NCI-H2029 treated with DMSO at 0.1 percent for 48 hours (cell line): ENCODE measurements at regions not wholly inside any gene's neighbourhood (a gene's known extent, or its start where the extent isn't known, plus 50 kb on each side); places are given as distances from the start of the nearest gene placed in this dataset.

Experiments
- DNase-seq: peaks from one replicate; lab custom pipeline; 2025; lab: John Stamatoyannopoulos, UW

DNA sequence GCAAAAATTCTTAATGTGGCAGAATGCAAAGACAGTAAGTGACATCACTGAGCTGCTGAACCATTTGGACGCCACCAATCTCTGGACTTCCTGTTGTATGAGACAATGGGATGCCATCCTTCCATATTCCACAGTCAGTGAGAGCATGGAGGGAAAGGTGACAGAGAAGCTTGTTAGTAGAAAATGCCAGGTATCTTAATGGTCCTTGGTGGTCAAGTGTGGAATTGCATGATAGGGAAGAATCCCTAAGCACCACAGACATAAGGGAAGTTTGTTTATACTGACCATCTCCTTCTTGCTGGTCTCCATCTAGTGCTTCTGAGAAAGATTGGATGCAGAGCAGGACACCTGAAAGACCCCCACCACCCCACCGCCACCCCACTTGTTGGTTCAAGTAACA, 1410.0 kb upstream of the TMEM132C start:
- no peak for DNase-seq

DNA sequence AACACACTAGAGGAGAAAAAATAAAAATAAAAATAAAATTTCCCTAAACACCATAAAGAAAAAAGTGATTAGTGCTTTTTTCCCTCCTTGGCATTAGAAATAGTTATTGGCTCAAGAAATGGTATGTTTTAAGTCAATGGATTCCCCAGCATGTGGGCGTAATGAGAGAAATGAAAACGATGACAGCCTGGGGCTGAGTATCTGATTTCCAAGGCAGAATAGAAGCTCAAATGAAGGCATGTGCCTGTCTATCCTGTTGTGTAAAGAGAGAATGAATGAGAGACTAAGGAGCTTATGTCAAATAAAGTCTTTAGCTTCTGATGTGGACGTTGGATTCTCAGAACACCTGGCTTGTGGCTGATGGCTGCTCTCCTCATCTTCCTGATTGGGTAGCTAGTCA, 1408.4 kb upstream of the TMEM132C start:
- no peak for DNase-seq

DNA sequence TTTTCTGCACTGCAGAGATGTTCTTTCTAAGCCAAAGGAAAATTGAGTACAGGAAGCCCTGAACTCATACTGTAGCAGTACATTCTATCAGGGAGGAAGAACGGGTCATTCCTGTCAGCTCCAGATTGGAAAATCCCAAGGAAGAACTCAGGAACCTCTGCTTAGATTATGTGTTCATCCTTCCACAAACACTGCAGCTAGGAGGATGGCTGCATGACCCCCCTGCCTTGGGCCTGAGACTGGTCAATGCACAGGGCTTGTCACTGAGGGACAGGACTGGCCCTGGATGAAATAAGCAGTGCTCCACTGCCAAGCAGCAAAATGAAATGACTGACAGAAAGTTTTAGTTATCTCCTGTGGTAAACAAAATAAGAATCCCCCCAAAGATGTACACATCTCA, 1406.8 kb upstream of the TMEM132C start:
- DNase-seq = no peak

DNA sequence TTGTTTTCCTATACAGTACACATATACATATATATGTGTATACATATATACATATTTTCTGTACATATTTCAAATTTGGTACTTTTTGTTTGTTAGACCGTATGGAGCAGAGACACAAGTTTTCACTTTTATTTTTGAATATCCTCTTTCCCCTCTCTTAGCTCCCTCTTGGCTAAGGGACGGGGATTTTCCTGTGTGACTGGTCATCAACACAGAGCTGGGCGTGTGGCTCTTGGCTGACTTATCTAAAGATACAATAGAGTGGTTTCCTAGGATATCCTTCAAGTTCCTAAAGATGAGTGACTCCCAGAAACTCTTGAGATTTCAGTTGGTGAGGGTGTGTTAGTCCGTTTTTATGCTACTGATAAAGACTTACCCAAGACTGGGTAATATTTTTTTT, 1404.5 kb upstream of the TMEM132C start:
- DNase-seq = no peak

DNA sequence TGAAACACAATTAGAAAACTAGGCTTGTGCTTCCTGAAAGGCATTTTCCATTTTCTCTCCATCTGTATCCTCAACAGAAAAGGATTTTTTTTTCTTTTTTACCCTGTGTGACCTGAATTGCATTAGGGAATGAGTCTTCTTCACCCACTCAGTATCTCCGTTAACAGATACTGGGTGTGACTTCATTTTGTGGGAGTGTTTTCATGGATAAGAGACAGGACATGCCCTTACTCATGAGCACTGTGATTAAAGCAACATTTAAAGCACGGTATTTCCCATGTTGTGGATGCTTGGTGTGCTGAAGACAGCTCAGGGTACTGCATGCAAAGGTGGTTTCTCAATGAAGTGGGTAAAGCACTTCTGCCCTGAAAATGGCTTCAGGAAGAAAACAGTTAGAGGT, 1397.3 kb upstream of the TMEM132C start:
- DNase-seq = no peak

DNA sequence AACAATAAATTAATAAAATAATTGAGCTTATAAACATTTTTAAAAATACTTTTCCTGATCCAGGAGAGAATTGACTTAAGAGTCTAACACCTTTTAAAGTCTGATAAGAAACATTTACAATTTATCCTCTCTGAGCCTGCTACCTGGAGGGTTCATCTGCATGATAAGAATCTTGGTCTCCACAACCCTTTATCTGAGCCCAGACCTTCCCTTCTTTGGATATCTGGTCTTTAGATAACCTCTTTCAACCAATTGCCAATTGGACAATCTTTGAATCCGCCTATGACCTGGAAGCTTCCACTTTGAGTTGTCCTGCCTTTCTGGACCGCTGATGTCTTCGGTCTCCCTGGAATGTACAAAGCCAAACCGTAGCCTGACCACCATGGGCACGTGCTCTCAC, 1393.3 kb upstream of the TMEM132C start:
- no peak for DNase-seq

DNA sequence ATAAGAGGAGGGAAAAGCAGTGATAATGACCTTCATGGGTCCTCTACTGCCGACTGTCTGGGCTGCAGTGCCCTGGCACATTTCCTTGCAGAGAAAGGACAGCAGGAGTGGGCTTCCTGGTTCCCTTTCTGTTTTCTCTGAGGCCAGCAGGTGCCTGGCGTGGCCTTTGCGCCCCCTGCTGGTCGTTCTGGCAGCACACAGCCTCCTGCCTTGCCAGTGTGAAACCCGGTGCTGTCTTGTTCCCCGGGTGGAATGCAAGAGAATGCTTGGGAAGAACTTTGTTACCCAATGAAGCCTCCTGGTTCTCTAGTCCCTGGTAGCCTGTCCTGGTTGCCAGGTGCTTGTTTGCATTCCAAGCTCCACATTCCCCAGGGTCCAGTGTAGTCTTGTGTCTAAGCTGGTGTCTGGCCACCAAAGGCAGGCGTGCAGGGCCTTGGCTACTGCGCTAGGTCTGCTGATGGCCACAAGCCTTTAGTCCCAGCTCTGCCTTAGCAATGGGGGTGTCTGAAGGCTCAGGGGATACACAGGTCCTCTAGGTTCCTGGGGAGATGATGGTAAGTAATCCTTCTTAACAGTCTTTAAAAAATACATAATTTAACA, 1392.4 kb upstream of the TMEM132C start:
- DNase-seq = peak; percentile 61

DNA sequence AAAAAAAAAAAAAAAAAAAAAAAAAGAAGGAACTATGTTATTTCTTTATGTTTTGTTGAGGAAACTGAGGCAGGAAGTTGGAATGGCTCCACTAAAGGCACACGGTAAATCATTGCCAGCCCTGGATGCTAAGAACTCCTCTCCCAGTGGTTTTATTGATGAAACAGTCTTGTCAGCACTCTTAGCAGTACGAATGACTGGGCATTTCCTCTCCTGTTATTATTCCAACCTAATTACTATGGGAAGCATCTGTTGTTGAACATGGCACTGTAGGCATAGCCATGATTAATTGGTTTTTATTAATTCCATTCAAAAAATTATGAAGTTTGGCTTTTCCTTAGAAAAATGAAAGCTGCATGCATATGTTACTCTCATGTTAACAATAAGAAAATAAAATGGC, 1387.1 kb upstream of the TMEM132C start:
- DNase-seq = no peak

DNA sequence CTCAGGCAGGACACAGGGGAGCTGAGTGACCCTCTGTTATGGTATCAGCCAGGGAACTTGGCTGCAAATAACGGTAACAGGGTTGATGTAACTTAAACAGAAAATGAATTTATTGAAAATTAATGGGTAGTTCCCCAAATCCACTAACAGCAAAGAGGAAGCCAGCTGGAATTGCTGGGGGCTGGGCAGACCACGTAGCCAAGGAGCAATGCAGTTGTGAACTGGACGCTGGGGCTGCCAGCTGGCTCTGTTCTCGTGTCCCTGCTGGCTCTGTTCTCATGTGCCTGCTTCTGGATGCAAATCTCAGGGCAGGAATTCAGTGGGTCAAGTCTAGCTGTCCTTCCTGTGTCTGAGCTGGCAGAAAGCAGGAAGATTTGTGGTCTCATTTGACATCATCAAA, 1383.3 kb upstream of the TMEM132C start:
- no peak for DNase-seq

DNA sequence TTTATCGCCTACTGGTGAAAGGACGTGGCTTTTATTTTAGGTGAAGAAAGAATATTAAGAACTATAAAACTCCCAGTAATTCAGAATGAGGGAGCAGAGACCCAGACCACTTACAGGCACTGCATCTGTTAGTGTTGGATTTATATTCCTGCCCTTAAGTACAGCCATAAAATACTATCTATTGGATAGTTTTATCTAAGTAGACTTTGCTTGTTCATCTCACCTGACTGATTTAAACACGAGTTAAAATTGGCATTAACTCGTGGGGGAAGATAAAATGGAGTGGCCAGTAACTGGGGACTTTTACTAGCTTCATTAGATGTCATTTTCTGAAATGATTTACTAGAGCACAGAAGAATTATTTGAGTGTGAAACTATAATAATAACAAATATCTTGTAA, 1377.5 kb upstream of the TMEM132C start:
- DNase-seq = no peak

DNA sequence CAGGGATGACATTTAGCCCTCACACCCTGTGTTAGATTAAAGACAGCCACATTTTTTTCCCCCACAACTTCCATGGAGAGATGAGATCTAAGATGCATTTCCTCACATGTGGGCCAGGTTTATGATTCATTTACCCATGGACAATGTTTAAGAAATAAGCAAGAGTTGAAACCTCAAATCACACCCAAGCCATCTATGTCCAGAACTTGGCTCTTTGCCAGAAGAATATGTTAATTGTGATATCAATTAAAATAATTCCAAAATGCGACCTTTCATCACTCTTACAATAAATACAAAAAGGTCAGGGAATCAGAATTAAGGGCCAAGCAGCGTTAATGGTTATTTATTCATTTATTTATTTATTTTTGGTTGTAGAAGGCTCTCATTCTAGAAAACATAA, 1376.9 kb upstream of the TMEM132C start:
- DNase-seq = no peak

DNA sequence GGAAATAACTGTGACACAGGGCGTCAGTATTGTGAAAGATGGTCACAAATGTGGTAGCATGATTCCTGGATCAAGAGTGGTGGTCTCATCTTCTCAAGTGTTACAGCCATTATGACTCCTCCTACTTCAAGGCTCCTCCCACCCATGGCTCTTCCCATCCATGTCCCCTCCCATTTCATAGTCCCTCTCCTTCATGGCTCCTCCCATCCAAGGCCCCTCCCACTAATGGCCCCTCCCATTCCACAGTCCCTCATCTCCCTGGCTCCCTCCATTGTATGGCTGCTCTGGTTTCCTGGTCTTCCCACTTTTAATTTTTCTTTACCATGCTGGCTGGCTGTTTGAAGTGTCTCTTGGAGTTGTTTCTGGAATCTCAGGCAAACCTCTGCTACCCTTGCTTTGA, 1375.2 kb upstream of the TMEM132C start:
- no peak for DNase-seq

DNA sequence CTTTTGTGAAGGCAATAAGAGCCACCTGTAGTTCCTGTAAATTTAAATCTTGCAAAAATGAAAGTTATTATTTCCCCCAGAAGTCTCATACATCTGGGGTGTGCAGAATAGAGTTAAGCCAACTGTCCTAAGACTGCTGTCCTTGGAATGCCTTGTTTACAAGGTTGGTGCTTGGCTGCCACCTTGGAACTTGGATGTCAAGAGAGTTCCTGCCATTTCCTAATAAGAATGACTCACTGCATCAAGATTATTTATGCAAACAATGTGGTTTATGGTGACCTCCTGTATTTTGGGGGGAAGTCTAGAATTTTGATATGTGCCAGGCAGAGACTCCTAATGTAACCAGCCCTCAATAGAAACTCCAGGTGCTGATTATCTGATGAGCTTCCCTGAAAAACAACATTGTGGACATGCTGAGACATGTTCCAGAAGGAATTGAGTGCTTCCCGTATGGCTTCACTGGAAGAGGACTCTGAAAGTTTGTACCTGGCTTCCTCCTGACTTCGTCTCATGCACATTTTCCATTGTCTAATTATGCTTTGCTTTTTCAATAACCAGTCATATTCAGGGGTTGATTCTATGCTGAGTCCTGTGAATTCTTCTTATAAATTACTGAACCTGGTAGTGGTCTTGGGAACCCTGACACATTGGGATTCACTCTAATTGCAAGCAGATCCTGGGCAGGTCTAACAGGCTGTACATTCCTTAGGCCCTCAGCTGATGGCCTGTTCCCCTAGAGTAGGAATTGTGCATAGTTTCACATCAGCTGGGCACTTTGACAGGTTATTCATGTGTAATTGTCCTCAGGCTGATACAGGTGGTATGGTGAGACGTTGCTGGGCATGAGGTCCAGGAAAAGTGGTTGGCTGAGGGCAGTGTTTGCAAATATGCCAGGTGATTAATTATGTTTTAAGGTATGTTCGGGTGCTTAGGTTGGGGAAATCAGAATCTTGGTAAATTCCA, 1370.7 kb upstream of the TMEM132C start:
- no peak for DNase-seq

DNA sequence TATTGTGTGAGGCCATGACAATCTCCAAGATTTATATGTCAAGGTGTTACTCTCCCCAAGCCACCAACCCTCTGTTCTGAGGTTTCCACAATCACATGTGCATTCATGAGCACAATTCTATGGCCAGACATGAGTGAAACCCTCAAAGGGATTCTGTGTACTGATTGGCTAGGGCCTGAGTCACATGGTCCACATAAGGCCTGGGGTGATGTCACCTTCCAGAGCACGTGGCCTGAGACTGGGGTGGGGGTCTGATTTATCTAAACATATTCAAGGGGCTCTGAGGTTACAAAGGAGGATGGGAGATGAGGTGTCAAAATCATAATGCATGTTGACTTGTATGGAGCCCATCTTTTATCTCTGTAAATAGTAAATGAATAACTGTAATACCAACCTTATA, 1369.9 kb upstream of the TMEM132C start:
- DNase-seq = no peak

DNA sequence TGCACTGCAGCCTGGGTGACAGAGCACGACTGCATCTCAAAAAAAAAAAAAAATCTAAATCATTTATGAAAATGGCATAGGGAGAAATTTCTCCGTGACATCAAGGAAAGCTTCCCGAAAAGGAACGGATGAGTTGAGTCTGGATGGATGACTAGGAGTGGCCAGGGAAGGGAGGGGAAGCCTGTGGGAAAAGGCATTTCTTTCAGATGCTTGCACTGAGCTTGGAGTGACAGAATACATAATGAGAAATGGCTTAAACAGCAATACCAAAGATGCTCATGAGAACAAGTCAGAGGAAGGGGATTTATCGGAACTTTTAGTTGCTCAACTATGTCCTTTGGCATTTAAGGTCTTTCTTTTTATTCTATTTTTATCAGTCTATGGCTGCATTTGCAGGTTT, 1369.2 kb upstream of the TMEM132C start:
- DNase-seq = no peak

DNA sequence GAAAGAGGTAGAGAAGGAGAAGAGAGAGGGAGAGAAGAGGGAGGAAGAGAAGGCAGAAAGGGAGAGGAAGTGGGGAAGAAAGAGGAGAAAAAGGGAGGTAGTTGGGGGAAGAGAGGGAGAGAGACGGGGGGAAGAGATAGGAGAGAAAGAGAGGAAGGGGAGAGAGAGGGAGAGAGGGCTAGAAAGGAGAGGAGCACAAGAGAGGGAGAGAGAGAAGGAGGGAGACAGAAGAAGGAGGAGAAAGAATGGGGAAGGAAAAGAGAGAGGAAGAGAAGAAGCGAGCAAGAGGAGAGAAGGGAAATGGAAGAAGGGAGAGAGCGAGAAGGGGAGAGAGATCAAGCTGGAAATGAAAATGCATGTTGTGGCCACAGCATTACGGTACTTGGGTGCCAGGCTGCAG, 1368.4 kb upstream of the TMEM132C start:
- no peak for DNase-seq

DNA sequence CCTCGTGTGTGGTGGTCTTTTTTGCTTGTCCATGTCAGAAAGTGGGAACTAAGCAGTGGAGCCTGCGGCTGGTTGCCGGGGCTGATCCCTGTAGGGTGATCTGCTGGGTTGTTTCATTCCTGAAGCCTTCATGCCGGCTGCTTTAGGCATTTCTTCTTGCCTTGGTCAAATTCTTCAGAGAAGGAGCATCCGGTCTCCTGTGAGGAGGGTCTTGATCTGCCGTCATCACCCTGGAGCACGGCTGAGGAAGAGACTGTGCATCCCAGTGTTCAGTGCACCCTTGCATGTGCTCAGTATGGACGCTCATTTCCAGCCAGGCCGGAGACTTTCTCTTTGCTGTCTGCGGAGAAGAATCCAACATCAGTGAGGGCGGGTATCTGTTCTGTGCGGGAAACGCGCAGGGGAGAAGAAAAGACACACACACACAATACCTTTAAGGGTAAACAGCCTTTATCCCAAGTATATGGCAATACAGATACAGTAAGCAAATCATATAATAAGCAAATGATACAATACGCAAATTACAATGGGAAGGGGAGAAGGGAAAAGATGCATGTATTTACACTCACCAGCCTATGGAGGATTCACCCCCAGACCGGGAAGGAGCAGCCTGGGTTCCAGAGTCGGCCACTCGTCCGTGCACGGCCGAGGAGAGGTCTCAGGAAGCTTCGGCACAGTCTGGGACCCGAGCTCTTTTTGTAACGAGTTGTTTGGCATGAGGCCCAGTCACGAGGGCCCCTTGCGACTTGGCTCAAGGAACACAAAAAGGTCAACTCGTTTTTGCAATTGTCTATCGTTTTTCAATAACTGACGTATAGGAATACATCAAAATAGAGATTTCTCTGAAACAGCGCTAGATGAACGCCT, 1366.8 kb upstream of the TMEM132C start:
- no peak for DNase-seq

DNA sequence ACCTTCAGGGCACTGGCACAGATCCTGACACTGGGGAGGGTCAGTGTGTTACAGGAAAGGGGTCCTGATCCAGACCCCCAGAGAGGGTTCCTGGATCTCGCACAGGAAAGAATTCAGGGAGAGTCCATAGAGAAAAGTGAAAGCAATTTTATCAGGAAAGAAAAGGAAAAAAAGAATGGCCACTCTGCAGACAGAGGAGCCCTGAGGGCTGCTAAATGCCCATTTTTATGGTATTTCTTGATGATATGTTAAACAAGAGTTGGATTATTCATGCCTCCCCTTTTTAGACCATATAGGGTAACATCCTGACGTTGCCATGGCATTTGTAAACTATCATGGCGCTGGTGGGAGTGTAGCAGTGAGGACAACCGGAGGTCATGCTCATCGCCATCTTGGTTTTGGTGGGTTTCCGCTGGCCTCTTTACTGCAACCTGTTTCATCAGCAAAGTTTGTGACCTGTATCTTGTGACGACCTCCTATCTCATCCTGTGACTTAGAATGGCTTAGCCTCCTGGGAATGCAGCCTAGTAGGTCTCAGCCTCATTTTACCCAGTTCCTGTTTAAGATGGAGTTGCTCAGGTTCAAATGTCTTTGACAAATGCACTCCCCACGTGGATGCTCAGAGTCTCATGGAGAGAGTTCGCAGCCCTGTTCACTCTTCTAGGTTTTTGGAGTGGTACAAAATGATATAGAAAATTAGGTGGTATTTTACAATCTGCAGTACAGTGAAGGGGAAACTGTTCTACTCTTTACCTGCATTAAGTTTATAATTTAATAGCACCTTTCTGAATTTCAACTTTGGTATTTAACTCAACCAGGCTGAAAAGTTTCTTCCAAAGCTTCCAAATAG, 1363.7 kb upstream of the TMEM132C start:
- DNase-seq = no peak

DNA sequence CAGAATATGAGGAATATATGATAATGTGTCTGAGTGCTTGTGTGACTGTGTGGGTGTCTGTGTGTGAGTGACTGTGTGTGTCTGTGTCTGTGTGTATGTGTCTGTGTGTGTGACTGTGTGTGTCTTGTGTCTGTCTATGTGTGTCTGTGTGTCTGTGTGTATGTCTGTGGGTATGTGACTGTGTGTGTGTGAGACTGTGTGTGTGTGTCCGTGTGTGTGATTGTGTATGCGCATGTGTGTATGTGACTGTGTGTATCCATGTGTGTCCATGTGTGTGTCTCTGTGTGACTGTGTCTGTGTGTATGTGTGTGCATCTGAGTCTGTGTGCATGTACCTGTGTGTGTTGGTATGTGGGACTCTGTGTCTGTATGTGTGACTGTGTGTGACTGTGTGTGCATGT, 1361.2 kb upstream of the TMEM132C start:
- DNase-seq = no peak

DNA sequence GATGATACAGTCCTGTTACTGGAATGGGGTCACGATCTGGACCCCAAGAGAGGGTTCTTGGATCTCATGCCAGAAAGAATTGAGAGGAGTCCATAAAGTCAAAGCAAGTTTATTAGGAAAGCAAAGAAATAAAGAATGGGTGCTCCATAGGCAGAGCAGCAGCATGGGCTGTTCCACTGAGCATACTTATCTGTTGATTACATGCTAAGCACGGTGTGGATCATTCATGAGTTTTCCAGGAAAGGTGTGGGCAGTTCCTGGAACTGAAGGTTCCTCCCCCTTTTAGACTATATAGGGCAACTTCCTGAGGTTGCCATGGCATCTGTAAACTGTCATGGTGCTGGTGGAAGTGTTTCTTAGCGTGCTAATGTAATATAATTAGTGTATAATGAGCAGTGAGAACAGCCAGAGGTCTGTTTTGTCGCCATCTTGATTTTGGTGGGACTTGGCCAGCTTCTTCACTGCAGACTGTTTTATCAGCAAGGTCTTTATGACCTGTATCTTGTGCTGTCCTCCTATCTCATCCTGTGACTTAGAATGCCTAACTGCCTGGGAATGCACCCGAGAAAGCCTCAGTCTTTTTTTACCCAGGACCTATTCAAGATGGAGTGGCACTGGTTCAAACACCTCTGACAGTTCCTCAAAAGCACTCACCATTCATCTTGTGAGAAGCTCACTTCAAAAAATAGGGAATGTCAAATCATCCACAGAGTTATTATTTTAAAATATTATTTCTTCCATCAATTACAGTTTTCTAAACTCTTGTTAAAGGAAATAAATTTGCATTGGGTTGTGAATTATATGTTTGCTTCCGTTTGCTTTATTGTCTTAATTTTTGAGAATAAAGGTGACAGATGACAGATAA, 1358.8 kb upstream of the TMEM132C start:
- DNase-seq = no peak

DNA sequence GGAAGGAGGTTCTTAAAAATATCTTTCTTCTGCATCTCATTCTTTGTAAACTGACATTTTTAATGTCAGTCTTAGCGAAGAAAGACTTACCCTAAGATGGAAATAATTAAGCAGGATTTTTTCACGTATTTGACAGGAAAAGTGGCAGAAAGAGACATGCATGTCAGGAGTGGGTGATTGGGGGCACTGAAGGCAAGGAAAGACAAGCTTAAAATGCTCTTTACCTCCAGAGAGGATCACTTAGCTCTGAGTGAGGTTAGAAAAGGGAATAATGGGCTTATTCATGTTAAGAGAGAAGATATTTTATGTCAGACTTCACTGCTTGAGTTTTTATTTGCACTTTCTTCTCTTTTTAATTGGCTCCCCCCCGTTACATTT, 1358.2 kb upstream of the TMEM132C start:
- DNase-seq = no peak
